Activated CD4-positive, alpha-beta T cell treated with anti-CD3 and anti-CD28 coated beads, Interleukin-2, amount 50 U/mL, for 4 hours (primary cell): ENCODE measurements at regions not wholly inside any gene's neighbourhood (a gene's known extent, or its start where the extent isn't known, plus 50 kb on each side); places are given as distances from the start of the nearest gene placed in this dataset.

Experiments
- DNase-seq, 2 experiments: peaks; one replicate each; pipeline ENCODE4 v3.0.0-alpha.2; 2020

- DNase-seq: no peak
These were observed 289.4 kb upstream of the FMN2 start for GRCh38 chr1:239802275-239802674.

- DNase-seq: no peak
These were observed 287.9 kb upstream of the FMN2 start for GRCh38 chr1:239803781-239804180.

DNA sequence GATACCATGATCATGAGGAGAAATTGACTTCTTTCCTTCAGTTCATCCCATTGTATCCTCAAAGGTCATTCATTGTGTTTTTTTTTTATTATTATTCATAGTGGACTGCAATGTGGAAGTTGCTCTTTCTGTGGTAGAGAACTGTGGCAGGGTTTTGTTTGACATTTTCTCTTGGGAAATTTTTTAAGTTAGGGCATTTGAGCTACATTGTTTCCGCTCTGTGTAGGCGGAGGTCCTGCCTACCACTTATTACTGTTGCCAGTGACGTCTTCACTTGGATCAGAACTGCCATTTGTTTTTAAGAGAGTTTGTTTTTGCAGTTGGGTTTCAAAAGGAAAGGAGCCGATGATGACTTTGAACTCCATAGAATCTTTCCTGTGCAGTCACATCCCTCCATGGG, 287.4 kb upstream of the FMN2 start:
- no peak for DNase-seq

GRCh38 chr1:239805042-239805441, 286.6 kb upstream of the FMN2 start:
- no peak for DNase-seq

GRCh38 chr1:239805851-239806772, 285.6 kb upstream of the FMN2 start:
- DNase-seq: no peak

- no peak for DNase-seq
These were observed 284.8 kb upstream of the FMN2 start for GRCh38 chr1:239806897-239807296.

- no peak for DNase-seq
These were observed 284.3 kb upstream of the FMN2 start for GRCh38 chr1:239807361-239807760.

- DNase-seq: no peak
These were observed 281.6 kb upstream of the FMN2 start for GRCh38 chr1:239810061-239810481.

GRCh38 chr1:239811211-239811885, 280.3 kb upstream of the FMN2 start:
- DNase-seq: peak in 1 of 2 experiments; percentile 1

DNA sequence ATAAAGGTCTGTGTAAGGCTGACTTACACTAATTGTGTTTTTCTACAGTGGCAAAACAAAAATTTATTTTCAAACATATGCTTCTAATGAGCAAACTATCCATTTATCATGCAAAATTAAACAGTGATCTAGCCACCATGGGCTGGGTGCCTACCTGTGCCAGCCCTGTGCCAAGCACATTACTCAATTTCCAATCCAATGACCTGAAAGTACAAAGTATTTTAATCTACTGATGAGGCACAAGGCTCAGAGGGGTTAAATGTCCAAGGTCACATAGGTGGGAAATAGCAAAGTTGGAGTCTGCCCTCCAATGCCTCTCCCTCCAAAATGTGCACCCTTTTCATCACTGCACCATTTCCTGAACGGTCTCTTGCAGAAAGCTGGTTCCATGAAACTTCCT, 279.1 kb upstream of the FMN2 start:
- DNase-seq: no peak

DNA sequence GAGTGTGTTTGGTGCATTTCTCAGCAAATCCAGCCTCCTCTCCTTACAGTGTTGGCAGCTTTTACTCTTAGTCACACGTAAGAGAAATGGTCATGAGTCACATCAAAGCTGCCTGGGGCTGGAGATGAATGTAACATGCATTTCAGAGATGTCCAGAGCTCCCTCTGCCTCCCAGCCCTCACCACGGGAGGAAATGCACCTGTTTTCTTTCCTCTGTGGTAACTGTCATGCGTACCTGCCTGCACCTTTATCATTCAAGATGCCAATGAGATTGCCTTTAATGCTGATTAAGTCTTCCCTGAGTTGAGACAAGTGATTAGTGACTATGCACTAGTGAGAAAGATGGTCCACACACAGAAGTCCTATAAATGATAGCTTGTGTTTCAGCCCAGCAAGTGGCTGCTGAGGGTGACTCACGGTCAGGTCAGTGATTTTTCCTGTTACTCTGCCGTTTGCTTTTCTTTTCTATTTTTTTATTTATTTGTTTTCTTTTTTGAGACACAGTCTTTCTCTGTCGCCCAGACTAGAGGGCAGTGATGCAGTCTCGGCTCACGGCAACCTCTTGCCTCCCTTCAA, 277.3 kb upstream of the FMN2 start:
- peak in 1 of 2 experiments; percentile 3 for DNase-seq

- DNase-seq: no peak
These were observed 276.6 kb upstream of the FMN2 start for GRCh38 chr1:239815074-239815473.

GRCh38 chr1:239816081-239816782, 275.5 kb upstream of the FMN2 start:
- DNase-seq: no peak

GRCh38 chr1:239817276-239817675, 274.4 kb upstream of the FMN2 start:
- DNase-seq: no peak

DNA sequence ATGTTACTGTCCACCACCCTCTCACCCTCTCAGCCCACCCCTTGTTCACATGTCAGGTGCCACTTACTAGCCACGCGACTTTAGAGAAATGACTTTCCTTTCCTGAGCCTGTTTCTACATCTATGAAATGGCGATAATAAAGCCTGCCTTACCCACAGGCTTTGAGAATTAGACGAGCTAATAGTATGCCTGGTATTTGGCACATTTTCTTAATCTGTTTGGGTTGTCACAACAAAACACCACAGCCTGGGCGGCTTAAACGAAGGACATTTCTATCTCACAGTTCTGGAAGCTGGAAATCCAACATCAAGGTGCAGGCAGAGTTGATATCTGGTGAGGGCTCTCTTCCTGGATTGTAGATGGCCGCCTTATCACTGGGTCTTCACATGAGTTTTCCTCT, 273.9 kb upstream of the FMN2 start:
- DNase-seq: no peak

- DNase-seq: no peak
These were observed 272.6 kb upstream of the FMN2 start for GRCh38 chr1:239819096-239819495.

DNA sequence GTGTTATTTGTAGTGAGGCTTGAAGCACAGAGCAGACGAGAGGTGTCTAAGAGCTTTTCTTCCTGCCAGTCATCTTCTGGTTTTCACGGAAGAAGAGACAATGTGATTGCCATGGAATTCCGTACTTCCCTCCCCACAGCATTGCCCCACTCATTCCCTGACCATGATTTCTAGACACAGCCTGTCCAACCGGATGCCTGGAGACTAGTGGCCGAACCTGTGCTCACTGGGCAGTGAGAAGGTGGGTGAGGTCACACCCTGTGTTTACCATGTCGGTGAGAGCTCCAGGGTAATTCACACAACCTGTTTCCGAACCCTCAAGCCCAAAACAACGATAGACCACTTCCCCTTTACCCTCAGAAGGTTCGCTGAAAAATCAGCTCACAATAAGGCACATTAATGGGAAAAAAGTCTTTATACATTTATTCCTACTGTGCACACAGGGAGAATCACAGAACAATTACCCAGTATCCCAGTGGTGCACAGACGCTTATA, 271.9 kb upstream of the FMN2 start:
- DNase-seq: no peak

- DNase-seq: no peak
These were observed 267.8 kb upstream of the FMN2 start for GRCh38 chr1:239823852-239824251.

- no peak for DNase-seq
These were observed 265.5 kb upstream of the FMN2 start for GRCh38 chr1:239826211-239826610.

GRCh38 chr1:239826736-239827135, 264.9 kb upstream of the FMN2 start:
- DNase-seq: no peak

DNA sequence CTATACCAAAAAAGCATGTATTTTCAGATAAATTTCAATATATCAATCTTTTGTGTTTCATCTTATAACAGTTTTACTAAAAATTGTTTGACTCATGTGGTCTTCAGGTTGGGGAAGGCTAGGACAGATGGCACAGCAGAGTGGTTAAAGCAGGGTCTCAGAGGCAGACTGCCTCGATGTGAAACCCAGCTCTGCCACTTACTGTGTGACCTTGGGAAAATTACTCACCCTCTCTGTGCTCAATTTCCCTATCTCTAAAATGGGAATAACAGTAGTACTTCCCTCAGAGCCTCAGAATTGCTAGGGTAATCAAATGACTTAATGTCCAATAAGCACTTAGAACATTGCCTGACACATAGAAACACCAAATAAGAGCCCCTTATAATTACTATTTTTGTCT, 262.1 kb upstream of the FMN2 start:
- no peak for DNase-seq

DNA sequence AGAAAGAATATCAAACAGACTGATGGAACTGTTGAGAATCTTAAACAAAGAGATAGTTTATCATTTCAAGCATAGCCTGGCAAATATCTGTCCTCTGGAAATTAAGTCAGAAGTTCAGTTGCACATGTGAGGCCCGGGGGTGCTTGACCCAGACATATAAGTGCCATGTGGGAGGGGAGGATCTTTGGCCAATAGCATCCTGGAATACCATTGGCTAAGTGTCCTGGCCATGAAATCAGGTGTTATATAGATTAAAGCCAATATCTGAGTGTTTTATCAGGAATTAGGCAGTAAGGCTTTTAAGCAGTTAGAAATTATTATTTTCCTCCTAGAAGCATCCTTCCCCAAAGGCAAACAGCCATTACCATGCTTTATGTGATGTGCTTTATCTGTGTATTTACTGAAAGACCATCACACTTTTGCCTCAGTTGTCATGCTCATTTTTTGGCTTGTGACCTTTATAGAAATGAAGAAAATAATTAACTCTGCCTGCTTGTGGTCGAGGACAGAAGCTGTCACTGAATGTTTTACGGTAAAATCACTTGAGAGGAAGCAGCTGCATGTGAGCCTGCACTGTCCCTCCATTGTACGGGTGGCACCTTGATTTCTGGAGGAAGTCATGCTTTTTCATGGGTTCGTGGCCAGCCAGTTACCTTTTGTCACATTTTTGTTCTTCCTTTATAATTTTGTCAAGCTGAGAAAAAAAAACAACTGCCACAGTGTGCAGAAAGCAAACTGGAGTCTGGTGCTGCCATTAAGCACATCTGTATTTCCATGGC, 259.9 kb upstream of the FMN2 start:
- no peak for DNase-seq
